DOHH2 (cell line): ENCODE measurements at regions not wholly inside any gene's neighbourhood (a gene's known extent, or its start where the extent isn't known, plus 50 kb on each side); places are given as distances from the start of the nearest gene placed in this dataset.

ENCODE experiments used
- H3F3A ChIP-seq: fragments of 200-600 bp; sonication (generic), shearing (Covaris generic); 2 replicates; pipeline ENCODE4 v1.6.0; 2016; ENCODE audit warnings: antibody characterized with exemption, mild to moderate bottlenecking; ENCODE audit not compliant: control insufficient read depth, insufficient read depth
- H3K27ac ChIP-seq: fragments of 200-600 bp; sonication (generic); 2 replicates; pipeline ENCODE4 v1.5.1; 2014; ENCODE audit warnings: low read depth, mild to moderate bottlenecking, low read length, moderate library complexity
- H3K27me3 ChIP-seq: fragments of 200-600 bp; sonication (generic); 2 replicates; pipeline ENCODE4 v1.6.1; 2014; ENCODE audit warnings: mild to moderate bottlenecking, low read length, mixed read lengths; ENCODE audit not compliant: control insufficient read depth
- H3K36me3 ChIP-seq: fragments of 200-600 bp; sonication (generic); 2 replicates; pipeline ENCODE4 v1.6.1; 2014; ENCODE audit warnings: mild to moderate bottlenecking, low read length, moderate library complexity, mixed read lengths; ENCODE audit not compliant: control insufficient read depth
- H3K4me1 ChIP-seq: fragments of 200-600 bp; sonication (generic); 2 replicates; pipeline ENCODE4 v1.6.1; 2014; ENCODE audit warnings: mild to moderate bottlenecking, low read length, mixed read lengths; ENCODE audit not compliant: control insufficient read depth
- H3K4me2 ChIP-seq: fragments of 200-600 bp; sonication (generic); 2 replicates; pipeline ENCODE4 v1.6.0; 2014; ENCODE audit warnings: mild to moderate bottlenecking, low read length, moderate library complexity
- H3K4me3 ChIP-seq: fragments of 200-600 bp; sonication (generic); 2 replicates; pipeline ENCODE4 v1.5.1; 2014; ENCODE audit warnings: mild to moderate bottlenecking, low read length, mixed read lengths
- H3K79me2 ChIP-seq: fragments of 200-600 bp; sonication (generic); 2 replicates; pipeline ENCODE4 v1.6.1; 2014; ENCODE audit warnings: mild to moderate bottlenecking, low read length, mixed read lengths; ENCODE audit not compliant: control insufficient read depth
- H3K9me2 ChIP-seq: fragments of 200-600 bp; sonication (generic); replicated peaks from 2 replicates; pipeline ENCODE4 v1.6.1; 2014; ENCODE audit warnings: mild to moderate bottlenecking, low read length, mixed read lengths; ENCODE audit not compliant: control insufficient read depth
- H3K9me3 ChIP-seq: fragments of 200-600 bp; sonication (generic); 2 replicates; pipeline ENCODE4 v1.6.1; 2014; ENCODE audit warnings: antibody characterized with exemption, low read length, mixed read lengths; ENCODE audit not compliant: control insufficient read depth, insufficient read depth
- H4K20me1 ChIP-seq: fragments of 200-600 bp; sonication (generic); 2 replicates; pipeline ENCODE4 v1.6.0; 2014; ENCODE audit warnings: low read depth, mild to moderate bottlenecking, antibody characterized with exemption, low read length, moderate library complexity; ENCODE audit not compliant: control insufficient read depth, insufficient read depth
- EZH2phosphoT487 ChIP-seq: fragments of 200-600 bp; sonication (generic); IDR thresholded peaks from 2 replicates; pipeline ENCODE4 v1.6.1; 2017; ENCODE audit warnings: borderline replicate concordance, mild to moderate bottlenecking, antibody characterized with exemption, low read length, moderate library complexity, mixed read lengths
- TF ChIP-seq, protein P1 (sequence below): fragments of 200-600 bp; sonication (generic); IDR thresholded peaks from one replicate; pipeline ENCODE4 v1.5.1; 2014; ENCODE audit warnings: antibody characterized with exemption, mild to moderate bottlenecking, low read depth, low read length; ENCODE audit not compliant: poor library complexity, severe bottlenecking

DNA sequence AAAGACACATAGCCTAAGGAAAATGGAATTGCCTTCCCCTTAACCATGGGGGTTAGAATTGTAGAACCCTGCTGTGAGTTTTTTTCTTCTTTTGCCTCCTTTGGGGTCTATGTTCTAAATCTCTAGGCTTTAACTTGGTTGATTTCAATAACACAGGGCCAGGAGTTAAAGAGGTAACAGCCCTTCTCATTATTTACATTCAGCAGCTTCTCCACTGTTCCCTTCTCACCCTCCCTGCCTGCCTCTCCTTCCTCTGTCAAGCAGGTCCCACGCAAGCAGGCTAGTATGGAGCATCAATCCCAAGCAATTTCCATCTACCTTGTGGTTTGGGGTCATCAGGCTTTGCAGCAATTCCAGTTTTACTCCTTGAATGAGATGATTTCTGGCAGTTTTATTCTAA, 236.1 kb upstream of the G2E3 start:
- no peaks in the 10 kb centered on the region for H3K27me3 ChIP-seq
- H3K9me3 ChIP-seq, result no peaks in the 10 kb centered on the region; the same call in 1 of the 2 replicates
- TF ChIP-seq EZH2phosphoT487, result no peak
- TF ChIP-seq, protein P1, sequence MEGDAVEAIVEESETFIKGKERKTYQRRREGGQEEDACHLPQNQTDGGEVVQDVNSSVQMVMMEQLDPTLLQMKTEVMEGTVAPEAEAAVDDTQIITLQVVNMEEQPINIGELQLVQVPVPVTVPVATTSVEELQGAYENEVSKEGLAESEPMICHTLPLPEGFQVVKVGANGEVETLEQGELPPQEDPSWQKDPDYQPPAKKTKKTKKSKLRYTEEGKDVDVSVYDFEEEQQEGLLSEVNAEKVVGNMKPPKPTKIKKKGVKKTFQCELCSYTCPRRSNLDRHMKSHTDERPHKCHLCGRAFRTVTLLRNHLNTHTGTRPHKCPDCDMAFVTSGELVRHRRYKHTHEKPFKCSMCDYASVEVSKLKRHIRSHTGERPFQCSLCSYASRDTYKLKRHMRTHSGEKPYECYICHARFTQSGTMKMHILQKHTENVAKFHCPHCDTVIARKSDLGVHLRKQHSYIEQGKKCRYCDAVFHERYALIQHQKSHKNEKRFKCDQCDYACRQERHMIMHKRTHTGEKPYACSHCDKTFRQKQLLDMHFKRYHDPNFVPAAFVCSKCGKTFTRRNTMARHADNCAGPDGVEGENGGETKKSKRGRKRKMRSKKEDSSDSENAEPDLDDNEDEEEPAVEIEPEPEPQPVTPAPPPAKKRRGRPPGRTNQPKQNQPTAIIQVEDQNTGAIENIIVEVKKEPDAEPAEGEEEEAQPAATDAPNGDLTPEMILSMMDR, result no peak
- H3K79me2 ChIP-seq, result no peaks in the 10 kb centered on the region
- no peaks in the 10 kb centered on the region for H4K20me1 ChIP-seq
- no peak overlapping the region for H3K27ac ChIP-seq
- H3K9me2 ChIP-seq, result no peaks in the 10 kb centered on the region; the same call in none of the 2 replicates
- H3K36me3 ChIP-seq, result no peaks in the 10 kb centered on the region
- H3K4me3 ChIP-seq, result no peak overlapping the region
- no peaks in the 10 kb centered on the region for H3F3A ChIP-seq
- no peaks in the 10 kb centered on the region for H3K4me1 ChIP-seq
- no peak overlapping the region for H3K4me2 ChIP-seq

DNA sequence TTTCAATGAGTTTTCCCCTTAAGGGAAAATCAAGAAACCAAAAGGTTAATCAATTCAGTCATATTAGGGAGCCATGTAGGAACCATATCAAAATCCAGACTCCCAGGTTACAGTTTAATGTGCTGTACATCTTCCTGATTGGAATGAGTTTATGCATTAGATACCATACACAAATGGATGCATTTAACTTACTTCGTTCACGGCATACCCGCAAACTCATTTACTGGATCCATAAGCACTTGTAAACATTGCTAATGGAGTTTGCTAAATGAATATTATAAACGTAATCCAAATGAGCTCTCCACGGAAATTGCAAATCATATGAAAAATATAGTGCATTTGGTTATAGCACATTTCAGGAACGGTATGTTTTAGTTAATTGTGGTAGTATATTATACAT, 228.9 kb upstream of the G2E3 start:
- H3K79me2 ChIP-seq, result no peaks in the 10 kb centered on the region
- no peak overlapping the region for H3K4me3 ChIP-seq
- H3K27ac ChIP-seq, result no peak overlapping the region
- no peaks in the 10 kb centered on the region for H3F3A ChIP-seq
- no peaks in the 10 kb centered on the region; the same call in 1 of the 2 replicates for H3K9me3 ChIP-seq
- no peaks in the 10 kb centered on the region for H3K27me3 ChIP-seq
- no peaks in the 10 kb centered on the region for H4K20me1 ChIP-seq
- H3K9me2 ChIP-seq, result no peaks in the 10 kb centered on the region
- no peaks in the 10 kb centered on the region for H3K4me1 ChIP-seq
- H3K36me3 ChIP-seq, result no peaks in the 10 kb centered on the region
- no peak overlapping the region for H3K4me2 ChIP-seq
- no peak for TF ChIP-seq EZH2phosphoT487
- TF ChIP-seq, protein P1, result no peak

DNA sequence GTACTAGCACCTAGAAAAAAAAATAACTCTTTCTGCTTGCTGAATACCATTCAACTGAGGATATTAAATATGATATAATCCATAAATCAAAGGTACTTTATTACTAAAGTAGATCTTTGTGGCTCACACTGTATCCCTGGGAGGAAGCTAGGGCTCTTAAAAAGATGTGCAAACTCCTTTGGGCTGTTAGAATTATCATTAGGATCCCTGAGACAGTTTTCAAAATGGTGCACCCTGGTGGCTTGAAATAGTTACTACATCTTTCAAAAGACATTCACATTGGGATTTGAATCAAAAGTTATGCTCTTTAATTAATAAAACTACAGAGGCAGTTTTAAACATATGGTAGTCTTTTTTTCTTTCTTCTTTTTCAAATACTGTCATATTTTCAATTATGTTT, 228.5 kb upstream of the G2E3 start:
- no peaks in the 10 kb centered on the region for H3F3A ChIP-seq
- no peaks in the 10 kb centered on the region for H3K9me2 ChIP-seq
- H3K27ac ChIP-seq, result no peak overlapping the region
- H3K9me3 ChIP-seq, result no peaks in the 10 kb centered on the region; the same call in 1 of the 2 replicates
- H3K36me3 ChIP-seq, result no peaks in the 10 kb centered on the region
- H3K4me2 ChIP-seq, result no peak overlapping the region
- no peaks in the 10 kb centered on the region for H4K20me1 ChIP-seq
- no peak for TF ChIP-seq EZH2phosphoT487
- TF ChIP-seq, protein P1, result no peak
- H3K4me1 ChIP-seq, result no peaks in the 10 kb centered on the region
- H3K27me3 ChIP-seq, result no peaks in the 10 kb centered on the region
- H3K4me3 ChIP-seq, result no peak overlapping the region
- H3K79me2 ChIP-seq, result no peaks in the 10 kb centered on the region

DNA sequence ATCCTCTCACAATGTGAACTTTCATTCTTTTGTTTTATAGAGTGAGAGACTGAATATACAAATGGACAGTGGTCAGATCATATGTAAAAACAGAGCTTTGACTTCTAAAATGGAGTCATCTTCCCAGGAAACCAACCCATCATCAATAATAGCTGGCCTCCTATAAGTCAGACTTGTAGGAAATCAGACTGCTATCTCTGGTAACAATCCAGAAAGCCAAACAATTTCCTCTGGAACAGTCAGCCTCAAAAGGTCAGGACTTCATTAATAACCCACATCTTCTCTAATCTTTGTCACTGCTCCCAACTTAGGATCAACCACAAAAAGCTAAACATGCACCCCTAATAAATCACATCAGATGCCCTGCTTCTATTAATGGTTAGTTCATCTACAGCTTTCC, 227.9 kb upstream of the G2E3 start:
- no peaks in the 10 kb centered on the region for H3K9me2 ChIP-seq
- H3K27ac ChIP-seq, result no peak overlapping the region
- H3K4me1 ChIP-seq, result no peaks in the 10 kb centered on the region
- H3K4me2 ChIP-seq, result no peak overlapping the region
- no peaks in the 10 kb centered on the region for H4K20me1 ChIP-seq
- no peaks in the 10 kb centered on the region for H3K79me2 ChIP-seq
- H3K4me3 ChIP-seq, result no peak overlapping the region
- H3F3A ChIP-seq, result no peaks in the 10 kb centered on the region
- H3K27me3 ChIP-seq, result no peaks in the 10 kb centered on the region
- H3K36me3 ChIP-seq, result no peaks in the 10 kb centered on the region
- H3K9me3 ChIP-seq, result no peaks in the 10 kb centered on the region; the same call in 1 of the 2 replicates
- TF ChIP-seq, protein P1, result no peak
- no peak for TF ChIP-seq EZH2phosphoT487
